Neural progenitor cell (in vitro differentiated cells): ENCODE measurements at regions not wholly inside any gene's neighbourhood (a gene's known extent, or its start where the extent isn't known, plus 50 kb on each side); places are given as distances from the start of the nearest gene placed in this dataset.

Experiments used
- EZH2 ChIP-seq: fragments of 200-600 bp; sonication (generic); IDR thresholded peaks from 2 replicates; pipeline ENCODE4 v1.6.1; 2017; ENCODE audit warnings: antibody characterized with exemption, mild to moderate bottlenecking, moderate library complexity
- EZH2phosphoT487 ChIP-seq: fragments of 200-600 bp; sonication (generic); IDR thresholded peaks from 2 replicates; pipeline ENCODE4 v1.6.1; 2017; ENCODE audit warnings: antibody characterized with exemption
- TF ChIP-seq, protein P1 (sequence below): fragments of 200-600 bp; sonication (generic); IDR thresholded peaks from 2 replicates; pipeline ENCODE4 v1.5.1; 2017; ENCODE audit warnings: antibody characterized with exemption, mild to moderate bottlenecking

DNA sequence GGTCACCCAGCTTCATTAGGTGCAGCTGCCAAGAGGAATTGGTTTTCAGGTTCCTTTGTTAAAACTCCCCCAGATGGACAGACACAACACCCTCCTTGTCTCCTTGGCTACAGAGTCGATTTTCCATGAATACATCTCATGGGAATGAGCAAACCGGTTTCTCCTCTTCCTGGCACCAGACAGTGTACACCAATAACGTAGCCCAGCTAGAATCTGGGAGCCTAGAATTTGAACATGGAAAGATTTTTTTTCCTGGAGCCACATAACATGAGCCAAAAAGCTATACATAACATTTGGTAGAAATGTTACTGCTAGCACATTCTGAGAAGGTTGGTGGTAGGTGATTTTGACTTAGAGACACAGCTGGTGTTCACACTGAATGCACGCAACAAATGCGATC, 62.9 kb upstream of the SLC34A2 start:
- TF ChIP-seq, protein P1, sequence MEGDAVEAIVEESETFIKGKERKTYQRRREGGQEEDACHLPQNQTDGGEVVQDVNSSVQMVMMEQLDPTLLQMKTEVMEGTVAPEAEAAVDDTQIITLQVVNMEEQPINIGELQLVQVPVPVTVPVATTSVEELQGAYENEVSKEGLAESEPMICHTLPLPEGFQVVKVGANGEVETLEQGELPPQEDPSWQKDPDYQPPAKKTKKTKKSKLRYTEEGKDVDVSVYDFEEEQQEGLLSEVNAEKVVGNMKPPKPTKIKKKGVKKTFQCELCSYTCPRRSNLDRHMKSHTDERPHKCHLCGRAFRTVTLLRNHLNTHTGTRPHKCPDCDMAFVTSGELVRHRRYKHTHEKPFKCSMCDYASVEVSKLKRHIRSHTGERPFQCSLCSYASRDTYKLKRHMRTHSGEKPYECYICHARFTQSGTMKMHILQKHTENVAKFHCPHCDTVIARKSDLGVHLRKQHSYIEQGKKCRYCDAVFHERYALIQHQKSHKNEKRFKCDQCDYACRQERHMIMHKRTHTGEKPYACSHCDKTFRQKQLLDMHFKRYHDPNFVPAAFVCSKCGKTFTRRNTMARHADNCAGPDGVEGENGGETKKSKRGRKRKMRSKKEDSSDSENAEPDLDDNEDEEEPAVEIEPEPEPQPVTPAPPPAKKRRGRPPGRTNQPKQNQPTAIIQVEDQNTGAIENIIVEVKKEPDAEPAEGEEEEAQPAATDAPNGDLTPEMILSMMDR = no peak
- TF ChIP-seq EZH2 (no peak), EZH2phosphoT487 (no peak)
